Fibroblast of peridontal ligament (primary cell): ENCODE measurements at regions not wholly inside any gene's neighbourhood (a gene's known extent, or its start where the extent isn't known, plus 50 kb on each side); places are given as distances from the start of the nearest gene placed in this dataset.

Source experiments
- DNase-seq: peaks from one replicate; pipeline ENCODE4 v3.0.0-alpha.2; 2010; ENCODE audit errors: extremely low read depth

DNA sequence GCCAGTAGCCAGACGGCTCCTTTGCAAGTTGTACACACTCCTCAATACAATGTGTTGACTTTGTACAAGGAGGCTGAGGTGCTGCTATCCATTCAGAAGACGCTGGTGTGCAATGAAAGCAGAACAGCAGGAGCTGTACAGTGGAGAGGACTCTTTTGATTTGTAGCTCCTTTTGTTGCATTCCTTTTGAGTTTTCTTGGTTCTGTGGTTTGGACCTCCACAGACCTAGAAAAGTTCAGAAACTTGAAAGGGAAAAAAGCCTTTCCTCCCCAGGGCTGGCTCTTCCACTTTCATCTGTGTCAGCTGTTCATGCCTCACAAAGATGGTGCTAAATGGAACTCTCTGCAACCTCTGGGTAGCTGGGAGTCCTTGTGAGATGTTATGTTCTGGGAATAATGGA lies 117.4 kb downstream of the MAT2B start:
- no peak for DNase-seq

DNA sequence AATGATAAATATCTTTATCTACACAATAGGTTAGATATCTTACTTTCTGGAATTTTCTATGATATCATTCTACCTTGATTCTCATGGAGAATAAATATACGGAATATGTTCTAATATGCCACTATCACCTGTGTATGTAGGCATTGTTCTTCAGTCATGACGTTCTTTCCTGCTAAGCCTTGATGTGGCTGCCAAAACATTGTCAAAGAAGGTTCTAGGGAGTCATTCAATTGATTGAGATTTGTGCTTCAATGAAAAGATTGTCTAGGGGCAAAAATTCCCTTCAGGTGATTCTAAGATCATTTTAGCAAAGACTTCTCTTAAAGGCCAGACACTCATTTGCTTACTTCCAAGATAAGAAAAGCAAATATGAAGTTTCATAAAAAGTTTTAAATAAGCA lies 118.1 kb downstream of the MAT2B start:
- no peak for DNase-seq

DNA sequence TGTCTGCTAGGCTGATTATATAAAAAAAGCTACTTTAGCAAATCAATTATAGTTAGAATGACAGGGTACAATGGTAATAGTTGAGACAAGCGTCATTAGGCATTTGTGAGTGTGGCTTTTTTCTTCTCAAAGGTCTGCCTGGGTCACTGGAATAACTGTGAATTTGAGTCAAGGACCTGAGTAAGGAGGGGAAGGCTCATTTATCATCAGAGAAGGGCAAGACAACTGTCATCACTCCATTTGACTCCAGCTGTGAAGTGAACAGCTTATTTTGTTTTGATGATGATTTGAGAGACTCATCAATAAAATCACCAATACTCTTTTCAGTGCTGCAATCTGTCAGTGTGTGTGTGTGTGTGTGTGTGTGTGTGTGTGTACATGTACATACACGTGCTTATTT lies 118.6 kb downstream of the MAT2B start:
- DNase-seq, result no peak

DNA sequence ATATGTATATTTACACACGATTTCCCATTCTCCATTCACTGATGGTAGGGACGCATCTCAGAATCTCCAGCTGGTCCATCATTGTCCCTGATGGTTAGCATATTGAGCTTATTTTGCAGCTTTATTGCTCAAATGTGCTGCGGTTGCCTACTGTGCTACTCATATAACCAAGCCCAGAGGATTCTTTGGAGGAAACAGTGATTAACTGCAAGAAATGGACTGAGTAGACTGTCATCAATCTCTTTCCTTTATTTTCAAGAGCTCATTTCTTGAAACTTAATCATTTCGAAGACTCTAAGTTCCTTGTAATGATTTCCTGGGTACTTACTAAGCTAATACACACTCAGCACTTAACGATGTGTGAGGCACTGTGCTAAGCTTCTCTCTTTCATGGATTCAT lies 119.0 kb downstream of the MAT2B start:
- no peak for DNase-seq

DNA sequence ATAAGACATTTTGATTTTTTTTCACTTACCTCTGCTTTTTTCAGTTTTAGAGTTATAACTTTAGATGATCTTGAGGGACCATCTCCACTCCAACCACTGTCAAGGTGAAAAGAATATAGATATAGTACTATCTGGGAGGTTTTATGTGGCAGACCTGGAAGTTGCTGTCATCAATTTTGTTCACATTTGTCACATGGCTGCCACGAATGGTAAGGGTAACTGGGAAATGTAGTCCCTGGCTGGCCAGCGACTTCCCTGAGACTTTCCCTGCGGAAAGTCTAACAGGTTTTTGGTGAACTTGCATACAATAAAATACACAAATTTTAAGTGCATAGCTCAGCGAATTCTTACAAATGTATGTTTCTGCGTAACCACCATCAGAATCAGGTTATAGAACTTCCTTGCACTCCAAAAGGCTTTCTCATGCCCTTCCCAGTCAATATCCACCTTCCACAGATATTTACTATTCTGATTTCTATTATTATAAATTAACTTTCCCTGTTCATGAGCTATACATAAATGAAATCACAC lies 121.5 kb downstream of the MAT2B start:
- DNase-seq, result no peak

DNA sequence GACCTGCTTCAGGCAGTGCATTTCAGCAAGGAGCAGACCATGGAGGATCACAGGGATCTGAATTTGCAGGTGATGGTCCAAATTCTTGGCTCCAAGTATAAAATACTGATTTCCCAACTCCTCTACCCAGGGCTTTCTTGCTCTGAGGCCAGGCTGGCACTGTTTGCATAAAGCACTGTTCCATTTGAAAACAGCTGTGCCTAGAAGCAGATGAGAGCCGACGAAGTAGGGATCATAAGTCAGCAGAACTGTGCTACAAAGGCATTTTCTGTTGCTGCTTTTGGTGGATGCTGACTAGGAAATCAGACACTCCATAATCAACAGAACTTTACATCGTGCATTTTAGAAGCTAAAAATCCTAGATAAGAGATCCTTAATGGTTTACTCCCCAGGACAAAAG lies 126.4 kb downstream of the MAT2B start:
- no peak for DNase-seq

DNA sequence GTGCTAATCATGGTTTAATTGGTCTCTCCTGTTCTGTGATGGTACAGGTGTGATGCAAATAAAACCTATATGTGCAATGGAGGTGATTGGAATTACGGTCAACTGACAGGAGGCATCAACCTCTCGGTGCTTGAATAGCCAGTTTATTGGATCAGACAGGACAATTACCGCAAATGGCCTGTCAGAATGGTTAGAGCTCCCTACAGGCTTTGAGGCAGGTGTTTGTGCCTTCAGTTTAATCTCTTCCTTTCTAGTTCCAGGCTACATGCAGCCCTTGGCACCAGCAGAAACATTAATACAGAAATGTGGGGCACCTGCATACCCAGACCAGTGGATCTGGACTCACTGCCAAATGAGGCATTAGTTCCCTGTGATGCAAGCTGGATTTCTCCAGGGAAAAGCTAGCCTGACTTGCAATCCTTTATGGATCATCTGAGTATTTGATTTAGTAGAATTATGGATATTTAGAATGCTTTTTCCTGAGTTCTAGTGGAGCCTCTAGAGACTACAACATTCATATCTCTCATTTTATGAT lies 128.6 kb downstream of the MAT2B start:
- no peak for DNase-seq

DNA sequence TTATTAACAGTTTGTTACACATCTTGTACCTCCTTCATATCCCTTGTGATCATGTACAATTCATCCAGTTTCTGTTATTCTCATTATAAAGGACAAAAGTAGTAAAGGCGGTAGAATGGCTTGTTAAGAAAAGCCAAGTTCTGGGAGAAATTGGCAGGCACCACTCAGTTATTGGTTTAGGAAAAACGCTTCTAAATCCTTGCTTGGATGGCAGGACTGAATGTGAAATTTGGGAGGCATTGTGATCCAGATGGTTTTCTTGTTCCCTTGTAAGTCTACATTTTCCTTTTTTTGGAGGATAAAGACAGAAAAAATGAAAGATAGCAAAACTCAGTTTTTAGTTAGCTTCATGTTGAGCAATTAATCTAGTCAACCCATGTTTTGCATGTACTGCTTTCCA lies 130.2 kb downstream of the MAT2B start:
- DNase-seq, result no peak

DNA sequence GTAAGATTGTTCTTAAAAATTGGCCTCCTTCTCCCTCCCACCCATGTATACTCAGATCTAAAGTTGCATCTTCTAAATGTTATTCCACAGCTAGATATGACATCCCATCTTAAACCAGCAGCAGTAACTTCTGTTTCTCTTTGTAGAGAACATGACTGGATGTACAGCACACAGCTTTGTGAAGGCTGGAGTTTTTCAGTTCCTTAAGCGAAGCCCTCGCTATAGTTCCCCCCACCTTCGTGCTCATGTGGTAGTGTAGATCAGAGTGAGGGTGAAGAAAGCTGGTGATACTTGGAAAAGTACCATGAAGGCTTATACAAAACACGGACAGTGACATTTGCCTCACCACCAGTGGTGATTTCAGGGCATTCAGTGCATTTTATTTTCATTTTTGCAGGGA lies 137.5 kb downstream of the MAT2B start:
- DNase-seq, result no peak

DNA sequence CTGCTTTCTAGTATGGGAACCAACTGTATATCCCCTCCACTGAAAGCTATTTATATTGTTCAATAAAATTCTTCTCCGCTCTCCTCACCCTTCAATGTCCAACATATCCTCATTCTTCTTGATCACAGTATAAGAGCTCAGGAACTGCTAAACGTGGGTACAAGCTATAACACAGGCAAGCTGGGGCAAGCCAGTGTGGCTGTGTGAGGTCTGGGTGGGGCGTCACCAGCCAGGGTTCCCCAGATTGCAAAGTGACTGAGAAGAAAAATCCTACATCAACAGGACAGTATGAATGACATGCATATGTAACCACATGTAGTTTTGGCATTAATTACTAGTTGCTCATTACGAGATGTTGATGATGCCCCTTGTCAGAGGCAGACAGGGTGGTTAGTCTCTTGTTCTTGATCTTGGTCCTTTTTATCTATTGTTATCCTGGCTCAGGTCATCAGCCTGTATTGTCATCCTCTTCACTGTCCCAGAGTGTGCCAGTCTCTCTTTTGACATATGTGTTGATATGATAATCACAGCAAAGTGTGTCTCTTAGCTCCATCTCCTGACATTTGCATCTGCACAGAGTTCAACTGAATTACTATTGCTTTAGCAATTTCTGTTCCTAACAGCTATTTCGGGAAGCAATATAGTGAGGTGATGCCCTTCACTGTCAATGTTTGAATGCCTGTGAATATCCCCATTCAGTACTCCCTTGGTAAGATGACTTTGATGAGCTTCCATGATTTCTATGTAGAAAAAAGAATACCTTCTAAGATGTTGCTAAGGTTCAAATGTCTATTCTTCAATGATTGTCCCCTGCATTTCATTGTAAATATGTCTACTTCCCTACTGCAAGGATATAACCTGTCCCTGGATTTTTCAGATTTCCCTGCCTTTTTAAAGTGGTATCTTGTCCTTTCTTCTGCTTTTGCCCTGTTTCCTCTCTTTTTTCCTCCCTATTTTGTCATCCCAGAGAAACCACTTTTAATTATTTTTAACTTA lies 140.3 kb downstream of the MAT2B start:
- no peak for DNase-seq

DNA sequence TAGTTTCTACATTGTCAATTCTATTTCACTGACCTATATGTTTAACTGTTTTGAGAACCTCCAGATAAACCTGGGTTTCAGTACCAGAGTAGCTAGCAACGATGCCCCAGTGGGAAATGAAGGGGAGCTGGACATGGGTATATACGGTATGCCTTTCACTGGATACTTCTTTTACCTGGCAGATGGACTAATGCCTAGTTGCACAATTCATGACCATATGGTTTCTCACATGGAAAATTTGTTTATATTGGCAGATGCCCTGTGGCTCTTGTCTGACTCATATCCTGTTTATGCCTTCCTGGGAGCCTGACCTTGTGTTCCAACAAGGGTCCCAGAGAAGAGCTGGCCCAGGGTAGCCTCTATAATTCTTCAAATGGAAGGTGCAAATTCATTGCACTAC lies 144.1 kb downstream of the MAT2B start:
- peak; percentile 7 for DNase-seq

DNA sequence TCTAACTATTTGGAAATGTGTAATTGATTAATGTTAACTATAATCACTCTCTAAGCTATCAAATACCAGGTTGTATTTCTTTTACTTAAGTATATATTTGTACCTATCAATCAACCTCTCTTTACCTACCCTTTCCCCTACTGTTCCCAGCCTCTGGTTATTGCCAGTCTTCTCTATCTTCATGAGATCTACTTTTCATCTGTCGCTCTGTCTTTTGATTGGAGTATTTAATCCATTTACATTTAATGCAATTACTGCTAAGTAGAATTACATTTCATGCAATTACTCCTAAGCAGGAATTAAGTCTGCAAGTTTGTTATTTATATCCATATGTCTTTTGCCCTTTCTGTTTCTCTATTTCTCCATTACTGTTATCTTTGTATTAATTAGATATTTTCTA lies 148.1 kb downstream of the MAT2B start:
- no peak for DNase-seq

DNA sequence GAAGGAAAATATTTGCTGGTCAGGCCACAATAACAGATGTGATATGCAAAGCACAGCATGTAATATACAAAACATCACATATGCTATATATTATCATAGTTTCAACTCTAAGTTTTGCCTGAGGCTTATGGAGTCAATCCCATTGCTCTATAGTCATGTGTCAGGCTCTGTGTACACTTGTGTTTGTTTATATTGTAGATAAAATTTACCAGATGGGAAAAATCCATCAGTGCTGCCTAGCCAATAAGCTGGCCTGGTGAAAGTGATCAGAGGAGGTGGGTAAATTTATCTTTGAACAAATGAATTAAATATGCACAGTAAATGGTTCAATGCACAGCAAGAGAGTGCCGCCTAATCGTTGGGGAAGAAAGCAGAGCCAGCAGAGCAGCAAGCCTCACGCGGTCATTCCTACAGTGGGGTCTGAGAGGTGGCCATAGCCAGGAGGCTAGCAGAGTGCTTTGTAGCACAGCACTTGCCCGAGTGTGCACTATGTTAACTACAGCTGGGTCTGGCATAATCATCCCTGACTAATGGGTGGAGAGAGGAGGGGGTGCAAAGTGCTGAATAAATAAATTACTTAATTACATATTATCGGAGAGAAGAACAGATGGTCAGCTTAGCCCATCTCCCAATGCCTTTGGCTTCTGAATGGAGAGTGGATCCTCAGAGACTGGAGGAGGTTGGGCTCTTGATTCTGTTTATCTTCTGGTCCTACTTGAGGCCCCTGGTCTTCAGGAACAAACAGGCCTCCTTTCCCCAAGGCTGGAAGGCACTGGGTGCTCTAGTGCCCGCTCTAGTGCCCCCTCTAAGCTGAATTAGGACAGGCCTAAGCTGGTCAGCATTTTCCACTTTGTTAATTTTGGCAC lies 153.5 kb downstream of the MAT2B start:
- DNase-seq, result peak; percentile 39

DNA sequence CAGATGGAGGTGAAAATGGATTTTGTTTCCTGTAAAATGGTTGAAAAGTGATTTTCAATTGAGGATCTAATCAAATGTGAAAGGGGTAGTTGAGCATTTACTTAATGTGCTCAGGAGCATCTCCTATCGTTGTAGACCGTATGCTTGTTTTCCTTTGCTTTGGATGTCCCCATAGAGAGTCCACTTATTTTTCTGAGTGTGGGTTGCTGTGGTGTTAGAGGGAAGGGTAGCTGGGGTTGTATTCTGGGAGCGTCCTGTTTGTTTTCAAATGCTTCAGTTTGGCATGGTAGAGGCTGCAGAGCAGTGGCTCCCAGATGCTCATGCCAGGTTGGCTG lies 154.1 kb downstream of the MAT2B start:
- no peak for DNase-seq

DNA sequence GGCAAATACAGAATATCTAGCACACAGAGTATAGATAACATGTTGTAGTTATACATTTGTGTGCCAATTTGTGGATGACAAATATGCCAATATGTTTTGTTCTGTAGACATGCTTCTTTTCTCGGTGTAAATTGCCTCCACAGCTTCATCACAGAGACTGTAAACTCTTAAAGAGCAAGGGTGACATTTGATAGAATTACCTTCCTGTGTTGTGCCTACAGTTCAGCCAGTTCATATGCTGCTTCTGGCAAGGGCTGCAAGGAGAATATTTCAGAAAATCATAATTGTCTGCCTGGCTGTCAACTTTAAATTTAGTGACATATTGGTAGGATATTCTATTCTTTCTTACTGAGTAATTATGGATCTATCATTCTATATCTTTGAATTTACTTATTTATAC lies 155.1 kb downstream of the MAT2B start:
- no peak for DNase-seq

DNA sequence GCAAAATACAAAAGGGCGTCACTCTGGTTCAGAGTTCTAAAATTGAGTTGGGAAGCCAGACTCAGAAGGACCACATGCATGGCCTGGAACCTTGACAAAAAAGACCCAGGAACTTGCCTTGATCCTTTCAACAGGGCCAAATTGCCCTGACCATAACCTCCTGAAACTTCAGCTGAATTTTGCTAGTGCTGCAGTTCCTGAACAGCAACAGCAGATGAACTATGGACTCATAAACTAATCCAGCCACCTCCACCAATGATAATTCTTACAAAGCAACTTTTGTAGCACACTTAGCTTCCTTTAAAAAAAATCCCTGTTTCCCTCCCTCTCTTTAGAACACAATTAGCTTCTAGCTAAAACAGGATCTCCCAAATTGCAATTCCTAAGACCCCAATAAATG lies 155.9 kb downstream of the MAT2B start:
- no peak for DNase-seq

DNA sequence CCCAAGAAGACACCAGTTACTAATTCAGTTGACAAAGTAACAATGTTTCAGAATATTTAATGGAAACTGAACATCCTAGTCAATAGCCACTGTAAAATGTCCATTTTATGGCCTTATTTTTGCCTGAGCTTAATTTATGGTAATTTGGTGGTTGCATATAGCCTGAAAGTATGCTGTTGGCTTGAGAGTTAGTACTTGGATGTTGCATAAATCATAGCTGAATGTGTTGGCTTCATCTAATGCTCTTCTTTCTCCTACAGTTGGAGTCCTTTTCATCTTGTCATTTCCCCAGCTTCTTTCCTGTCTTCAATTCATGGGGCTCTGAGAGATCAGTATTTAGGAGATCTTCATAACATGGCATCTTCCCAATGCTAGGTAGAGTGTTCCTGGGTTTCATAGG lies 164.6 kb downstream of the MAT2B start:
- DNase-seq, result peak; percentile 3

DNA sequence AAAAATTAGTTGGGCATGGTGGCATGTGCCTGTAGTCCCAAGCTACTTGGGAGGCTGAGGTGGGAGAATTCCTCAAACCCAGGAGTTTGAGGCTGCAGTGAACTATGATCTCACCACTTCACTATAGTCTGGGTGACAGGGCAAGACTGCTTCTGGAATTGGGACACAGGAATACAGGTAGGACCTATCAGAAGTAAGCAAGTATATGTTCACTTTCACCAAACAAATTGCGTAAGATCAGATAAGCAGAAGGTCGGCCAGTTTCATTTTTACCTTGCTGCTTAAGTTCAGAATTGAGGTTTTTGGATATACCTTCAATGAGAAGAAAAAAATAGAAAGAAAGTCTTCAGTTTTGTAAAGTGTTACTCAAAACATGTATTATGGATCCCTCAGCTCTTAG lies 171.7 kb downstream of the MAT2B start:
- DNase-seq, result no peak

DNA sequence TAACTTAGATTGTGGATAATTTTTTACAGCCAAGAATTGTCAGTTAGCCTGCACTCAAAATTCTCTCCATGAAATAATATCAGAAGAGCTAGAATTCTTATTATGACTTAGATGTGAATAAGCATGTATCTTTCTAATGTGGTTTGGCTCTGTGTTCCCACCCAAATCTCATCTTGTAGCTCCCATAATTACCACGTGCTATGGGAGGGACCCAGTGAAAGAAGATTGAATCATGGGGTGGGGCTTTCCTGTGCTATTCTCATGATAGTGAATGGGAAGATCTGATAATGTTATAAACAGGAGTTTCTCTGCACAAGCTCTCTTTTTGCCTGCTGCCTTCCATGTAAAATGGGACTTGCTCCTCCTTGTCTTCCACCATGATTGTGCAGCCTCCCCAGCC lies 176.8 kb downstream of the MAT2B start:
- no peak for DNase-seq

DNA sequence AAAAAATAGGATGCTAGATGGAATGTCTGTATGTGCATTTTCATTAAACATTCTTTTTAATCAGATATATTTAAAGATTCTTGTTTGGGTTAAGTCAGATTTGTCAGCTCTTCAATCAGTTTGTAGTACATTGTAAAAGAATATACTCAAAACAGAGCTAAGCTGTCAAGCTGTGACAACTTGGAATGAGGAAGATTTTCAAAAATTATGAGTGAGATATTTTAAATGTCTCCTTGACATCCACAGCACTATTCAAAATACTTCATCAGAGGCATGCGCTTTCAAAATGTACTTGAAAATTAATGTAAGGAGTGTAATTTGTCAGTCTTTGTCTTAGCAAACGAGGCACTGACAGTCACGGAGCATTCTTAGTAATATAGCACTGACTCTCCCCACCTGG lies 182.0 kb downstream of the MAT2B start:
- DNase-seq, result no peak

DNA sequence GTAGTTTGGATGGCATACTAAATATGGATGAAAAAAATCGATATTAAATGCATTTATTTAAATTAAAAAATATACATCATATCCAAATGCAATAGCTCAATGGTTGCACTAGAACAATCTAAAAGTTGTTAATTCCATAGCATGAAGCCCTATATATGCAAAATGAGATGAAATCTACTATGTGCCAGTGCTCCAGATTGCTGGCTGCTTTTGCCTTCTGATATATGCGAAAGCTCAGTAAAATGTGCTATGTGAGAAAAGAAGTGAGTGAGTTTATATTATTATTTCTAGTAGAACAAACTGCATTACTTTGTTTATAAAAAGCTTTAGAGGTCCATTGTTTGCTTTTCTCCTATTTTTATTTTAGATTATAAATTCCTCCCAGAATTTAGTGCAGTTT lies 186.7 kb downstream of the MAT2B start:
- DNase-seq, result no peak

DNA sequence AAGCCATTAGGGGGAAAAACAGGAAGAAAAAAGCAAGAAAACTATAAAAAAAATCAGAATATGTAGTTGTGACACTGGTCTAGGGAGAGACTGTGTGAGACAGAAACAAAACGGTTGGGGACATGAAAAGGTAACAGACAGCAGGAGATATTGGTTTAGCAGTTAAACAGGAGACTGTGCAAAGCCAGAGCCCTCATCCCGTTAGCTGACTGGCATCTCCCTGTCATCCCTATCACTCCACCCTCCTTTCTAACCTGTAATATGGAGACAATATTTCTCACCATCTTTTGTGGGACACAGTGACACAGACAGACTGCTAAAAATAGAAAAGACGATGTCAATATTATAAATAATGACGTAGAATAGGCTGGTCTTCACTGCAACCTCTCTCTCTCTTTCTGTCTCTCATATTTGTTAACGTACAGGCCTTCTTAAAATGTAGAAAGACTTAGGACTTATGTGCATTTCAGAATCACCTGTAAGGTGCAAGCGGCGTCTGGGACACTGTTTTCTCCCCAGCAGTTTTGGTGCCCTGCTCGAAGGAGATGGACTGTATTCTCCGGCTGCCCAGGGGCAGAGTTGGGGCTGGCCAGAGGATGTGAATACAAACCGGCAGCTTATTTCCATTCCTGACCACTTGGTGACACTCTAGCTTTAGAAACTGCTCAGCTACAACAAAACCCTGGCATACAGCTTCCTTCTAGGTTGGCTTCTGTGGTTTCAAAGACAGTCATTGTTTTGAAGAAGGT lies 190.6 kb downstream of the MAT2B start:
- peak; percentile 89 for DNase-seq
